ENCODE measurements at regions not wholly inside any gene's neighbourhood (a gene's known extent, or its start where the extent isn't known, plus 50 kb on each side); places are given as distances from the start of the nearest gene placed in this dataset.

DNA sequence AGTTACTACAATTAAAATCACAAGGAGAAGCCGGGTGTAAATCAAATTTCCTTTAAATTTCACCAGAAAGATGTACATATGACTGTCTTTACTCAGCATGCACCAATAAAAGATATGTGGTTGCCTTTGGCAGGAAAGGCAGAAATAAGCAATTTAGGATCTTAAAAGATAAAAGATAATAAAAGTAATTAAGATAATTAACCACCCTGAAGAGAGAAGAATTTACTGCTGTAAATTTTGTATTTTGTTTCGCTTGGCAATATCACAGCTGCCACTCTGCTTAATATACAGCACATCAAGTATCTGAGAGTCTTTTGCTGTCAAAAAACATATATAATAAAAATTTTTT lies 411.9 kb downstream of the MN1 start:
- no peaks in the 10 kb centered on the region for H3K79me2 ChIP-seq (ENCODE audit: control insufficient read depth, insufficient read depth, low read length)
- POLR2A ChIA-PET, result no interaction called here

DNA sequence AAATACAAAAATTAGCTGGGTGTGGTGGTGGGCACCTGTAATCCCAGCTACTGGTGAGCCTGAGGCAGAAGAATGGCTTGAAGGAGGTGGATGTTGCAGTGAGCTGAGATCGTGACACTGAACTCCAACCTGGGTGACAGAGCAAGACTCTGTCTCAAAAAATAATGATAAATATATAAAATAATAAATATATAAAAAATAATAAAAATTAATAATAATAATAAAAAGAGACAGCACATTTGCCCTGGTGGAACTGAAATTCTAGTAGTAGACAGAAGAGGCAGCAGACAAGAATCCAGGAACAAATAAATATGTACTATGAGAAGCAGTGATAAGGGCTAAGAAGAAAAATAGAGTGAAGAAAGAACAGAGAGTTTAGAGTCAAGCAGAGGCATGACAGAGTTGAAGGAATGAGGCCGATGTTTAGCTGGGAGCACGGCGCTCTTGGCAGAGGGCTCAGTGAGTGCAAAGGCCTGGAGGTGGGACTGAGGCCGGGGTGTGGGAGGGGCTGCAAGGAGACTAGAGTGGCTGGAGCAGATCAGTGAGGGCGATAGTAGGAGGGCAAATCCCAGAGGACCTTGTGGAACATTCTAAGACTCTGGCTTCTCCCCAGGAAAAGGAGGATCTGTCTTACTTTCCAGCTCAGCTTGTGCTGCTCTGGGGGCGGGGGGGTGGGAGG lies 410.3 kb downstream of the MN1 start:
- DNase-seq, result no peak
- no peak overlapping the region for H3K4me2 ChIP-seq (replicated peaks; ENCODE audit: low read depth, low read length, poor library complexity, severe bottlenecking)
- H3K4me3 Mint-ChIP-seq, result no peak overlapping the region
- no peak overlapping the region for H2AFZ ChIP-seq (ENCODE audit: insufficient read depth, low read depth, low read length, poor library complexity, severe bottlenecking)
- 84% methylated on average over 5 of the region's 7 CpGs for WGBS (ENCODE audit: insufficient coverage)
- ChIA-PET POLR2A (no interaction called here), CTCF (no interaction called here)
- no peaks in the 10 kb centered on the region for H3K79me2 ChIP-seq (ENCODE audit: control insufficient read depth, insufficient read depth, low read length)
- H3K27me3 Mint-ChIP-seq, result peaks cover 17% of the 10 kb centered on the region
- no peaks in the 10 kb centered on the region for H3K27me3 ChIP-seq (replicated peaks in 1 of 4; ENCODE audit: control extremely low read depth in 1 of 4, control insufficient read depth in 3 of 4, insufficient read depth in 4 of 4, low read length in 3 of 4)
- intact Hi-C loops (cut with micrococcal nuclease), result no loop called here
- no peak overlapping the region for H3K9ac ChIP-seq (ENCODE audit: low read length)
- ATAC-seq (ENCODE audit: low read depth), result no peak
- H3K4me1 Mint-ChIP-seq, result no peaks in the 10 kb centered on the region
- H3K9me3 ChIP-seq (ENCODE audit: control extremely low read depth in 1 of 3, control insufficient read depth in 2 of 3, insufficient read depth in 1 of 3, low read length in 2 of 3), result no peaks in the 10 kb centered on the region
- H3K36me3 ChIP-seq (replicated peaks in 1 of 2; ENCODE audit: control extremely low read depth in 1 of 2, control insufficient read depth in 1 of 2, extremely low read depth in 1 of 2, insufficient read depth in 2 of 2, low read length in 1 of 2), result no peaks in the 10 kb centered on the region
- no peak overlapping the region for H3K27ac Mint-ChIP-seq
- TF ChIP-seq EZH2 (IDR thresholded peaks at IDR 0.05; ENCODE audit: borderline replicate concordance, insufficient read depth, low read depth, low read length, poor library complexity, severe bottlenecking), result no peak
- TF ChIP-seq CTCF (IDR thresholded peaks at IDR 0.05), result no peak
- H3K27ac ChIP-seq (ENCODE audit: low read length in 2 of 2), result no peak overlapping the region
- H4K20me1 ChIP-seq (ENCODE audit: control insufficient read depth, insufficient read depth, low read length, poor library complexity, severe bottlenecking), result no peaks in the 10 kb centered on the region
- peaks cover 4% of the 10 kb centered on the region for H3K9me3 Mint-ChIP-seq (ENCODE audit: insufficient read depth)
- H3K4me3 ChIP-seq (ENCODE audit: control extremely low read depth in 1 of 5, extremely low read depth in 1 of 5, insufficient read depth in 1 of 5, low read depth in 2 of 5, low read length in 4 of 5), result no peak overlapping the region
- no peaks in the 10 kb centered on the region for H3K4me1 ChIP-seq (ENCODE audit: control insufficient read depth in 2 of 2, insufficient read depth in 2 of 2, low read length in 2 of 2)

More for the DNA sequence above, 411.9 kb downstream of the MN1 start:
- DNase-seq (no peak), ATAC-seq (ENCODE audit: low read depth) (no peak)
- Histone ChIP-seq H3K4me1 (ENCODE audit: control insufficient read depth in 2 of 2, insufficient read depth in 2 of 2, low read length in 2 of 2) (no peaks in the 10 kb centered on the region), H3K9me3 (ENCODE audit: control extremely low read depth in 1 of 3, control insufficient read depth in 2 of 3, insufficient read depth in 1 of 3, low read length in 2 of 3) (no peaks in the 10 kb centered on the region), H3K36me3 (replicated peaks in 1 of 2; ENCODE audit: control extremely low read depth in 1 of 2, control insufficient read depth in 1 of 2, extremely low read depth in 1 of 2, insufficient read depth in 2 of 2, low read length in 1 of 2) (no peaks in the 10 kb centered on the region), H3K9ac (ENCODE audit: low read length) (no peak overlapping the region), H3K27me3 (replicated peaks in 1 of 4; ENCODE audit: control extremely low read depth in 1 of 4, control insufficient read depth in 3 of 4, insufficient read depth in 4 of 4, low read length in 3 of 4) (no peaks in the 10 kb centered on the region), H3K27ac (ENCODE audit: low read length in 2 of 2) (no peak overlapping the region), H3K4me2 (replicated peaks; ENCODE audit: low read depth, low read length, poor library complexity, severe bottlenecking) (no peak overlapping the region), H2AFZ (ENCODE audit: insufficient read depth, low read depth, low read length, poor library complexity, severe bottlenecking) (no peak overlapping the region), H4K20me1 (ENCODE audit: control insufficient read depth, insufficient read depth, low read length, poor library complexity, severe bottlenecking) (no peaks in the 10 kb centered on the region), H3K4me3 (ENCODE audit: control extremely low read depth in 1 of 5, extremely low read depth in 1 of 5, insufficient read depth in 1 of 5, low read depth in 2 of 5, low read length in 4 of 5) (no peak overlapping the region)
- Mint-ChIP-seq H3K27ac (no peak overlapping the region), H3K27me3 (peaks cover 26% of the 10 kb centered on the region), H3K9me3 (ENCODE audit: insufficient read depth) (no peaks in the 10 kb centered on the region), H3K4me1 (no peaks in the 10 kb centered on the region), H3K4me3 (no peak overlapping the region)
- no CpG with 5 or more reads among the region's 2 CpGs for WGBS (ENCODE audit: insufficient coverage)
- no peak for TF ChIP-seq CTCF (IDR thresholded peaks at IDR 0.05)
- no peak for TF ChIP-seq EZH2 (IDR thresholded peaks at IDR 0.05; ENCODE audit: borderline replicate concordance, insufficient read depth, low read depth, low read length, poor library complexity, severe bottlenecking)
- CTCF ChIA-PET, result no interaction called here
- intact Hi-C loops (cut with micrococcal nuclease), result no loop called here
